ENCODE measurements at regions not wholly inside any gene's neighbourhood (a gene's known extent, or its start where the extent isn't known, plus 50 kb on each side); places are given as distances from the start of the nearest gene placed in this dataset.

DNA sequence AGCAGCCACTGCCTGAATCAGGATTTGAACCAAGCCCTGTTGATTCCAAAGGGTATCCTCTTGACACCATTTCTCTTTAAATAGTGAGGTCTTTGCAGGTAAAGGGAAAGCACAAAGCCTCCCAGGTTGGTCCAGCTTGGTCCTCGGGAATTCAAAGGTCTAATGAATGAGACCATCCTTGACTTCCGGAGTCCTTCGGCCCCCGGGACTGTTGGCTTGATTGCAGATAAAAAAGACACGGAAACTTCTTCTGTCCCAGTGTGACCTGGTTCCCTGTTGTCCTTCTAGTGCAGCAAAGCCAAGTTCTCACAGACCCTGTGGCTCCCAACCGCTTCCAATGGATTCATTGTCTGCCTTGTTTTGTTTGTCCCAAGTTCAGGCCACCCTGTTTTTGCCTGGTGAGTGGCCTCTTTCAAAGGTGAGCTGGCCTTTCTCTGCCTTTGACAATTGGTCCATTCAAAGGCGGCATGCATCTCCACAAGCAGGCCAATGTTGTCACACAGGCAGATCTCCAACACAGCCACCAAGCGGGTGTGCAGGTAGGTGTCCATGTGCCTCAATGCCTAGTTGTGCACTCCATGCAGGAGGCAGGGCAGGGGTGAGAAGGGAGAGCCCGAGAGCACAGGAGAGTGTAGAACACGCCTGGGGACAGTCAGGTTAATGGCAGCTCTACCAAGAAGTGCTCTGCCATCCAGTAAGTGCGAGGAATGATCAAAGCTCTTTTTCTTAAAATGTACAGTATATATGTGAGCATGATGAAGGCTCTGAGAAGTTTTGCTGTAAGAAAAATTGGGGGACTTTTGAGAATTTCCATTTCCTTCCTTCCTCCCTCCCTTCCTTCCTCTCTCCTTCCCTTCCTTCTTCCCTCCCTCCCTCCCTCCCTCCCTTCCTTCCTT, 82.1 kb upstream of the ZBTB40 start:
- no TSS peak for BruUV-seq (replicated peaks)
- ChIA-PET CTCF (interaction anchor here (0.6 kb wide), 1 partner anchor 283 kb away, joined by 3 read pairs; no protein-coding TSS in a partner anchor), POLR2A (ENCODE audit: unreplicated experiment) (interaction anchor here (0.6 kb wide), 1 partner anchor 1001 kb away, joined by 28 read pairs; no protein-coding TSS in a partner anchor)
- Histone ChIP-seq H3K4me3 (no peak overlapping the region), H3K4me2 (no peak overlapping the region), H3K27me3 (ENCODE audit: insufficient read depth, low read depth) (peaks cover 26% of the 10 kb centered on the region; the same call in 1 of the 2 replicates), H3K9me3 (ENCODE audit: insufficient read depth, low read depth) (no peaks in the 10 kb centered on the region), H2AFZ (no peak overlapping the region), H4K20me1 (ENCODE audit: insufficient read depth) (no peaks in the 10 kb centered on the region), H3K36me3 (ENCODE audit: low read depth) (no peaks in the 10 kb centered on the region), H3K4me1 (replicated peaks; ENCODE audit: insufficient read depth) (no peaks in the 10 kb centered on the region), H3F3A (ENCODE audit: insufficient read depth, low read depth) (no peaks in the 10 kb centered on the region), H3K27ac (no peak overlapping the region), H3K9me2 (ENCODE audit: insufficient read depth) (no peaks in the 10 kb centered on the region), H3K79me2 (ENCODE audit: low read depth) (no peaks in the 10 kb centered on the region)
- TF ChIP-seq, protein P1, sequence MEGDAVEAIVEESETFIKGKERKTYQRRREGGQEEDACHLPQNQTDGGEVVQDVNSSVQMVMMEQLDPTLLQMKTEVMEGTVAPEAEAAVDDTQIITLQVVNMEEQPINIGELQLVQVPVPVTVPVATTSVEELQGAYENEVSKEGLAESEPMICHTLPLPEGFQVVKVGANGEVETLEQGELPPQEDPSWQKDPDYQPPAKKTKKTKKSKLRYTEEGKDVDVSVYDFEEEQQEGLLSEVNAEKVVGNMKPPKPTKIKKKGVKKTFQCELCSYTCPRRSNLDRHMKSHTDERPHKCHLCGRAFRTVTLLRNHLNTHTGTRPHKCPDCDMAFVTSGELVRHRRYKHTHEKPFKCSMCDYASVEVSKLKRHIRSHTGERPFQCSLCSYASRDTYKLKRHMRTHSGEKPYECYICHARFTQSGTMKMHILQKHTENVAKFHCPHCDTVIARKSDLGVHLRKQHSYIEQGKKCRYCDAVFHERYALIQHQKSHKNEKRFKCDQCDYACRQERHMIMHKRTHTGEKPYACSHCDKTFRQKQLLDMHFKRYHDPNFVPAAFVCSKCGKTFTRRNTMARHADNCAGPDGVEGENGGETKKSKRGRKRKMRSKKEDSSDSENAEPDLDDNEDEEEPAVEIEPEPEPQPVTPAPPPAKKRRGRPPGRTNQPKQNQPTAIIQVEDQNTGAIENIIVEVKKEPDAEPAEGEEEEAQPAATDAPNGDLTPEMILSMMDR (conservative IDR thresholded peaks at IDR 0.05) = no peak
- no peak for TF ChIP-seq EZH2 (IDR thresholded peaks at IDR 0.05; ENCODE audit: low read depth)
- no peak for DNase-seq
- intact Hi-C loops (cut with micrococcal nuclease; ENCODE audit: unreplicated experiment) = no loop called here

DNA sequence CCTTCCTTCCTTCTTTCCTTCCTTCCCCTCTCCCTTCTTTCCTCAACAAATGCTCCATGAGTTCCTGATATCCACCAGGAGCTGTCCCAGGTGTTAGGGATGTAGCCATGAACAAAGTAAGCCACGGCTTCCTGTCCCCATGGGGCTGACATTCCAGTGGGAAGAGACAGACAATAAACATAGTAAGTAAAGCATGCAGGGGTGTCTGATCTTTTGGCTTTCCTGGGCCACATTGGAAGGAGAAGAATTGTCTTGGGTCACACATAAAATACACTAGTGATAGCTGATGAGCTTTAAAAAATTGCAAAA, 81.5 kb upstream of the ZBTB40 start:
- CTCF ChIA-PET = interaction anchor here (0.6 kb wide), 1 partner anchor 176 kb away, joined by 7 read pairs; no protein-coding TSS in a partner anchor
- intact Hi-C loops (cut with micrococcal nuclease; ENCODE audit: unreplicated experiment) = no loop called here
- no peak for DNase-seq

DNA sequence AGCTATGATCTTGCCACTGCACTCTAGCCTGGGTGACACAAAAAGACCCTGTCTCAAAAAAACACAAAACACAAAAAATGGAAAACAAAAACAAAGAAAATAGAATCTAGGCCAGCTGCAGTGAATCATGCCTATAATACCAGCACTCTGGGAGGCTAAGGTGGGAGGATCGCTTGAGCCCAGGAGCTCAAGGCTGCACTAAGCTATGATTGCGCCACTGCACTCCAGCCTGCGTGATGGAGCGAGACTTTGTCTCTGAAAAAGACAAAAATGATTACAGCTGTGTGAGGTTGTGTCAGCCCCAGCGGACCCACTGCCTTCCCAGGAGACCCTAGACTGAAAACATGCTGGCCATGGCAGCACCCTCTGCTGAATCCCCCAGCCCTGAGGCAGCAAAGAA, 80.2 kb upstream of the ZBTB40 start:
- POLR2A ChIA-PET (ENCODE audit: unreplicated experiment) = no interaction called here

More for the DNA sequence above, 81.5 kb upstream of the ZBTB40 start:
- Histone ChIP-seq H3K79me2 (ENCODE audit: low read depth) (no peaks in the 10 kb centered on the region), H2AFZ (no peak overlapping the region), H3K27ac (no peak overlapping the region), H3K27me3 (ENCODE audit: insufficient read depth, low read depth) (peaks cover 26% of the 10 kb centered on the region; the same call in 1 of the 2 replicates), H3K36me3 (ENCODE audit: low read depth) (no peaks in the 10 kb centered on the region), H3K4me1 (replicated peaks; ENCODE audit: insufficient read depth) (no peaks in the 10 kb centered on the region), H3K4me2 (no peak overlapping the region), H3F3A (ENCODE audit: insufficient read depth, low read depth) (no peaks in the 10 kb centered on the region), H3K9me2 (ENCODE audit: insufficient read depth) (no peaks in the 10 kb centered on the region), H3K4me3 (no peak overlapping the region), H4K20me1 (ENCODE audit: insufficient read depth) (no peaks in the 10 kb centered on the region), H3K9me3 (ENCODE audit: insufficient read depth, low read depth) (no peaks in the 10 kb centered on the region)
- TF ChIP-seq, protein P1 (conservative IDR thresholded peaks at IDR 0.05) = no peak
- TF ChIP-seq EZH2 (IDR thresholded peaks at IDR 0.05; ENCODE audit: low read depth) = no peak
- POLR2A ChIA-PET (ENCODE audit: unreplicated experiment) = interaction anchor here (0.6 kb wide), 1 partner anchor 1001 kb away, joined by 28 read pairs; no protein-coding TSS in a partner anchor
- no TSS peak for BruUV-seq (replicated peaks)

More for the DNA sequence above, 80.2 kb upstream of the ZBTB40 start:
- no peaks in the 10 kb centered on the region for H3F3A ChIP-seq (ENCODE audit: insufficient read depth, low read depth)
- H3K36me3 ChIP-seq (ENCODE audit: low read depth) = no peaks in the 10 kb centered on the region
- no peaks in the 10 kb centered on the region for H4K20me1 ChIP-seq (ENCODE audit: insufficient read depth)
- H3K27me3 ChIP-seq (ENCODE audit: insufficient read depth, low read depth) = peaks cover 23% of the 10 kb centered on the region; the same call in 1 of the 2 replicates
- H3K27ac ChIP-seq = no peak overlapping the region
- no peaks in the 10 kb centered on the region for H3K9me2 ChIP-seq (ENCODE audit: insufficient read depth)
- DNase-seq = no peak
- H3K4me2 ChIP-seq = no peak overlapping the region
- H3K79me2 ChIP-seq (ENCODE audit: low read depth) = no peaks in the 10 kb centered on the region
- TF ChIP-seq, protein P1 (conservative IDR thresholded peaks at IDR 0.05) = no peak
- no peak for TF ChIP-seq EZH2 (IDR thresholded peaks at IDR 0.05; ENCODE audit: low read depth)
- H3K4me1 ChIP-seq (replicated peaks; ENCODE audit: insufficient read depth) = no peaks in the 10 kb centered on the region
- BruUV-seq (replicated peaks) = no TSS peak
- CTCF ChIA-PET = no interaction called here
- intact Hi-C loops (cut with micrococcal nuclease; ENCODE audit: unreplicated experiment) = no loop called here
- H3K9me3 ChIP-seq (ENCODE audit: insufficient read depth, low read depth) = no peaks in the 10 kb centered on the region
- H3K4me3 ChIP-seq = no peak overlapping the region
- no peak overlapping the region for H2AFZ ChIP-seq

Data from PC-9 (cell line).